Endothelial cell of umbilical vein (primary cell): ENCODE measurements at regions not wholly inside any gene's neighbourhood (a gene's known extent, or its start where the extent isn't known, plus 50 kb on each side); places are given as distances from the start of the nearest gene placed in this dataset.

Experiments
- BruUV-seq: library from RNA; stranded (reverse); fragments of 400-500 nt; replicated peaks from 2 replicates; lab custom pipeline; 2021; lab: Mats Ljungman, UMichigan
- CTCF ChIA-PET: fragments of 300-600, 350-600 bp; sonication (Branson Sonifier 250); formaldehyde crosslinking; loops from one replicate; lab custom pipeline; 2021; ENCODE audit warnings: antibody characterized with exemption, inconsistent platforms; lab: Charles Lee
- POLR2A ChIA-PET: fragments of 300-600, 350-600 bp; sonication (Branson Sonifier 250); formaldehyde crosslinking; loops from one replicate; lab custom pipeline; 2021; ENCODE audit warnings: antibody characterized with exemption, inconsistent platforms; lab: Charles Lee
- DNase-seq: peaks from one replicate; pipeline ENCODE4 v3.0.0-alpha.2; 2011; ENCODE audit warnings: low read depth, low spot score
- FAIRE-seq: peaks from 2 replicates; lab custom pipeline; 2011; peaks lifted over from hg19 to GRCh38; lab: Jason Lieb, UNC
- H2AFZ ChIP-seq: 2 replicates; pipeline ENCODE4 v1.6.0; 2012; ENCODE audit warnings: low read depth, low read length, control low read depth, inconsistent platforms
- H3K27ac ChIP-seq: 2 replicates; pipeline ENCODE4 v1.5.1; 2011; ENCODE audit warnings: low read depth, mild to moderate bottlenecking, control low read depth, low read length, moderate library complexity; ENCODE audit not compliant: insufficient read depth
- H3K27me3 ChIP-seq, 2 experiments: 2 replicates each; pipeline versions ENCODE4 v1.6.0 to v1.6.1; 2011; ENCODE audit warnings: low read length in 2 of 2, mixed read lengths in 1 of 2; ENCODE audit not compliant: control insufficient read depth in 2 of 2, insufficient read depth in 2 of 2
- H3K36me3 ChIP-seq, 2 experiments: 2 replicates in 1 of 2; 3 replicates in 1 of 2; pipeline ENCODE4 v1.5.1; 2011; ENCODE audit warnings: low read length in 2 of 2, mild to moderate bottlenecking in 1 of 2, moderate library complexity in 1 of 2; ENCODE audit not compliant: control insufficient read depth in 2 of 2, insufficient read depth in 2 of 2; ENCODE audit errors: extremely low read depth in 1 of 2
- H3K4me1 ChIP-seq: 3 replicates; pipeline ENCODE4 v1.5.1; 2011; ENCODE audit warnings: mild to moderate bottlenecking, low read length; ENCODE audit not compliant: control insufficient read depth, insufficient read depth; ENCODE audit errors: extremely low read depth
- H3K4me2 ChIP-seq: 2 replicates; pipeline ENCODE4 v1.6.1; 2011; ENCODE audit warnings: low read length, control low read depth, mixed read lengths; ENCODE audit not compliant: insufficient read depth
- H3K4me3 ChIP-seq, 3 experiments: fragments of 200-600 bp in 1 of 3; sonication (generic), shearing (Covaris generic) in 1 of 3; replicated peaks in 1 of 3; 2 replicates each; pipeline ENCODE4 v1.5.1; 2011 to 2016; ENCODE audit warnings: control low read depth in 3 of 3, low read length in 3 of 3, mild to moderate bottlenecking in 2 of 3, inconsistent platforms in 1 of 3, low read depth in 1 of 3, moderate library complexity in 1 of 3; ENCODE audit not compliant: insufficient read depth in 1 of 3
- H3K79me2 ChIP-seq: 2 replicates; pipeline ENCODE4 v1.6.0; 2012; ENCODE audit warnings: low read length, inconsistent platforms; ENCODE audit not compliant: control insufficient read depth, insufficient read depth
- H3K9ac ChIP-seq: replicated peaks from 2 replicates; pipeline ENCODE3; 2011; ENCODE audit warnings: low read length, control low read depth; ENCODE audit not compliant: insufficient read depth; ENCODE audit errors: extremely low read depth
- H3K9me1 ChIP-seq: replicated peaks from 3 replicates; pipeline ENCODE4 v1.6.0; 2011; ENCODE audit warnings: mild to moderate bottlenecking, low read length; ENCODE audit not compliant: control insufficient read depth, insufficient read depth; ENCODE audit errors: extremely low read depth
- H3K9me3 ChIP-seq: replicated peaks from 2 replicates; pipeline ENCODE4 v1.5.1; 2012; ENCODE audit warnings: low read length, inconsistent platforms; ENCODE audit not compliant: control insufficient read depth, insufficient read depth
- H4K20me1 ChIP-seq: replicated peaks from 2 replicates; pipeline ENCODE3; 2011; ENCODE audit warnings: mild to moderate bottlenecking, low read length; ENCODE audit not compliant: control insufficient read depth, insufficient read depth; ENCODE audit errors: extremely low read depth
- CTCF ChIP-seq, 2 donors: IDR thresholded peaks; 1 replicate in 1 of 2; 2 replicates in 1 of 2; pipeline ENCODE4 v1.5.1; 2011; ENCODE audit warnings: low read length in 2 of 2, mild to moderate bottlenecking in 2 of 2, moderate library complexity in 2 of 2, control low read depth in 1 of 2, inconsistent platforms in 1 of 2, low read depth in 1 of 2; ENCODE audit not compliant: insufficient read depth in 1 of 2; ENCODE audit errors: extremely low read depth in 1 of 2
- EZH2 ChIP-seq: IDR thresholded peaks from 2 replicates; pipeline ENCODE4 v1.6.1; 2012; ENCODE audit warnings: borderline replicate concordance, low read depth, mild to moderate bottlenecking, moderate library complexity, low read length, inconsistent platforms; ENCODE audit not compliant: severe bottlenecking
- FOS ChIP-seq: IDR thresholded peaks from 2 replicates; pipeline ENCODE4 v1.6.1; 2011; ENCODE audit warnings: mild to moderate bottlenecking, low read length, moderate library complexity, borderline replicate concordance; ENCODE audit not compliant: insufficient read depth
- GATA2 ChIP-seq: IDR thresholded peaks from 2 replicates; pipeline ENCODE4 v1.7.0; 2011; ENCODE audit warnings: low read depth, mild to moderate bottlenecking, moderate library complexity, mixed read lengths, low read length; ENCODE audit not compliant: insufficient read length, insufficient read depth
- JUN ChIP-seq: IDR thresholded peaks from 2 replicates; pipeline ENCODE4 v1.6.1; 2011; ENCODE audit warnings: borderline replicate concordance, low read depth; ENCODE audit not compliant: insufficient read length, insufficient read depth
- MAX ChIP-seq: IDR thresholded peaks from 2 replicates; pipeline ENCODE4 v1.6.1; 2011; ENCODE audit not compliant: insufficient read depth, insufficient read length
- MYC ChIP-seq: IDR thresholded peaks from one replicate; pipeline ENCODE4 v1.6.1; 2011; ENCODE audit warnings: mild to moderate bottlenecking, low read depth, low read length
- POLR2A ChIP-seq: IDR thresholded peaks from 2 replicates; pipeline ENCODE4 v1.6.1; 2012; ENCODE audit warnings: low read depth, mild to moderate bottlenecking, control low read depth, low read length
- POLR2AphosphoS5 ChIP-seq: IDR thresholded peaks from 2 replicates; pipeline ENCODE4 v1.6.1; 2012; ENCODE audit warnings: low read depth, mild to moderate bottlenecking, control low read depth, low read length, moderate library complexity; ENCODE audit not compliant: insufficient read depth
- dilution Hi-C: fragments of 300-500 bp; cut with MboI; formaldehyde crosslinking; loops from one replicate; pipeline ENCODE4 v1.15.0; 2019; ENCODE audit warnings: low sequenced_read_pairs; ENCODE audit not compliant: extremely low pct_ligation_motif_present
- intact Hi-C: fragments of 100-400 bp; cut with micrococcal nuclease; formaldehyde crosslinking; loops from one replicate; pipeline ENCODE4 v1.10.0; 2022

- FAIRE-seq, result peak; percentile 73
- peak; percentile 39 for DNase-seq
- TF ChIP-seq JUN (no peak), MAX (no peak), EZH2 (no peak), CTCF (IDR thresholded peaks at IDR 0.05; ENCODE audit: extremely low read depth in 1 of 2, insufficient read depth in 1 of 2, low read depth in 1 of 2, low read length in 2 of 2) (no peak), MYC (no peak), FOS (no peak), POLR2AphosphoS5 (no peak), GATA2 (no peak), POLR2A (no peak)
Observed at GRCh38 chr9:19720377-19720776, 68.5 kb downstream of the SLC24A2 start.

More at GRCh38 chr9:19720377-19720776, 68.5 kb downstream of the SLC24A2 start:
- Histone ChIP-seq H3K79me2 (no peaks in the 10 kb centered on the region), H3K4me3 (no peak overlapping the region), H3K4me1 (no peaks in the 10 kb centered on the region), H3K9ac (no peak overlapping the region), H3K9me3 (no peaks in the 10 kb centered on the region), H4K20me1 (no peaks in the 10 kb centered on the region), H3K27ac (no peak overlapping the region), H3K27me3 (no peaks in the 10 kb centered on the region), H2AFZ (no peak overlapping the region), H3K9me1 (no peaks in the 10 kb centered on the region), H3K4me2 (no peak overlapping the region), H3K36me3 (no peaks in the 10 kb centered on the region)
- ChIA-PET POLR2A (no interaction called here), CTCF (no interaction called here)
- intact Hi-C loops, result no loop called here
- dilution Hi-C loops, result no loop called here
- BruUV-seq, result no TSS peak
